ENCODE measurements at regions not wholly inside any gene's neighbourhood (a gene's known extent, or its start where the extent isn't known, plus 50 kb on each side); places are given as distances from the start of the nearest gene placed in this dataset.

DNA sequence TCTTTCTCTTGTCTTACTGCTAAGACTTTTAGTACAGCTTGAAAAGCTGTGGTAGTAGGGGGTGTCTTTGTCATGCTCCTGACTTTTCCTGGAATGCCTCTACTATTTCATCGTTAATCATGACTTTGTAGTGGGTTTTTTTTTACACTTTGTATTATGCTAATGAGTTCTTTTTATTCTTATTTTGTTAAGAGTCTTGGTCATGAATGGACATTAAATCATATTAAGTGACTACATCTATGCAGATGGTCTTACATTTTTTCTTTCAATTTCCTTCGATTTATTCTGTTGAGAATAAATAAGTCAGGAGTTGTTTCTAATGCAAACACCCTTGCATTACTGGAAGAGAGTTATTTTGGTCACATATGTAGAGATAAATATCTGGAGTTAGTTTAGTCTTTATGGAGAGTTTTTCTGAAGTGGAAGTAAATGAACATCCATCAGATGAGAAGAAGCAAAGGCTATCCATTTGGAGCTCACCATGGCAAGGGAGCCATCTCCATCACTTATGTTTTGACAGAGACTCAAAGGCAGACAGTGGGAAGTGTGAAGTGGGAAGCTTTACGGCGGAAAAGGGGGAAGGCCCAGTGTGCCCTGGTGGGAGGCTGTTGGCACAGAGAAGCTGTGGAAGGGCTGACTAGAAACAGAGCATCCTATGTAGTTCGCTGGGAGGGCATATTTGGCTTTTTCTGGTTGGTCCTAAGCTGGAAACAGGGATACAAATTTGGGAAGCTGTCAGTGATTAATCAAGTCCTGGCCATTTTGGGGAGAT lies 73.1 kb upstream of the PRR23E start:
- H3K4me3 ChIP-seq (ENCODE audit: low read depth, low read length), result no peak overlapping the region
- TF ChIP-seq, protein P1, sequence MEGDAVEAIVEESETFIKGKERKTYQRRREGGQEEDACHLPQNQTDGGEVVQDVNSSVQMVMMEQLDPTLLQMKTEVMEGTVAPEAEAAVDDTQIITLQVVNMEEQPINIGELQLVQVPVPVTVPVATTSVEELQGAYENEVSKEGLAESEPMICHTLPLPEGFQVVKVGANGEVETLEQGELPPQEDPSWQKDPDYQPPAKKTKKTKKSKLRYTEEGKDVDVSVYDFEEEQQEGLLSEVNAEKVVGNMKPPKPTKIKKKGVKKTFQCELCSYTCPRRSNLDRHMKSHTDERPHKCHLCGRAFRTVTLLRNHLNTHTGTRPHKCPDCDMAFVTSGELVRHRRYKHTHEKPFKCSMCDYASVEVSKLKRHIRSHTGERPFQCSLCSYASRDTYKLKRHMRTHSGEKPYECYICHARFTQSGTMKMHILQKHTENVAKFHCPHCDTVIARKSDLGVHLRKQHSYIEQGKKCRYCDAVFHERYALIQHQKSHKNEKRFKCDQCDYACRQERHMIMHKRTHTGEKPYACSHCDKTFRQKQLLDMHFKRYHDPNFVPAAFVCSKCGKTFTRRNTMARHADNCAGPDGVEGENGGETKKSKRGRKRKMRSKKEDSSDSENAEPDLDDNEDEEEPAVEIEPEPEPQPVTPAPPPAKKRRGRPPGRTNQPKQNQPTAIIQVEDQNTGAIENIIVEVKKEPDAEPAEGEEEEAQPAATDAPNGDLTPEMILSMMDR (conservative IDR thresholded peaks at IDR 0.05; ENCODE audit: low read depth, low read length), result no peak
- no peak for DNase-seq (ENCODE audit: low read depth)

DNA sequence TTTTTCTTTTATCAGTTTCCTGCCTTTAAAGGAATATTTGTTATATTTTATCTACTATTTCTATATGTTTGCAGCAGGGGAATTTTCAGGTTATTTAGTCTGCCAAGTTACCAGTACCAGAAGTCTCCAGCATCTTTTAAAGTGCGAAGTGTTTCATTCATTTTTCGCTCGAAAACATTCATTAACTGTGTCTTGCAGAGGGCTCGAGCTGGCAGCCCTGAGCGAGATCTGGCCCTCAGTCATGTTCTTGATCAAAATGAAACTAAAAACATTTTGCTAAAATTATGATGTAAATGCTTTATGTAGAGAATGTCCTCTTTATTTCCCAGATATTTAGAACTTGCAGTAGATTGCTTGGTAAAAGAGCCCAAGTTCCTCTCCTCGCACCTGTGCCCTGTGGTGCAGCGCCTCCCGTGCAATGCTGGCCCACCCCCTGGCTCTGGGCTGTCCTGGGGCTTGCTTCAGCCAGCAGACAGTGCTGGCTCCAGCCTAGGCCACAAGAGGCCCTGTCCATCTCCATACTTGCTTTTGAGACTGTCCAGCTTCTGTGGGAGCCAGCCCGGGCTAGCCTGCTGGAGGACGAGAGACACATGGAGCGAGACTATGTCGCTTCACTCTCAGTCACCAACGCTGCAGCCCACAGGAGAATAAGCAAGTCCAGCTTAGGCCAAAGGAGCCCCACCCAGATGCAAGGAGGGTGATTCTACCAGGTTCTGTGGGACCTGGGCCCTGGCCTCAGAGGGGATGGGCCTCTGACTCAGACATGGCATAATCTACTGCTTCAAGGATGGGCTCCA lies 71.9 kb upstream of the PRR23E start:
- H3K4me3 ChIP-seq (ENCODE audit: low read depth, low read length), result no peak overlapping the region
- TF ChIP-seq, protein P1 (conservative IDR thresholded peaks at IDR 0.05; ENCODE audit: low read depth, low read length), result no peak
- DNase-seq (ENCODE audit: low read depth), result no peak

DNA sequence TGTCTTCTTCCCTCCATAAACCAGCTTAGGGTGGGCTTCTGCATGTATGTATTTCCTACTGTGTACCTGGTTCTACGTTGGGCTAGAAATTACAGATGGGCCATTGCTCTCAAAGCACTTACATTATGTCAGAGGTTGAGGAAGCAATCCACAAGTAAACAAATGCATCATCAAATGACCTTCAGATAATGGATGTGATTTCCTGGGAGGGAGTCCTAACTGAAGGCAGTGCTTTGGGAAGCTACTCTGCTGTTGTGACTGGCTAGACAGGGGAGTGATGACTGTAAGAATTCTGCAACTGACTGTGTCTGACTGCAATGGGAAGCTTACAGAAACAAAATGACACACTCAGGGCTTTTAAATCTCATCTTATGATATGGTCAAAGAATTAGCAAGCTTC lies 71.0 kb upstream of the PRR23E start:
- no peak for DNase-seq (ENCODE audit: low read depth)
- TF ChIP-seq, protein P1 (conservative IDR thresholded peaks at IDR 0.05; ENCODE audit: low read depth, low read length), result no peak
- H3K4me3 ChIP-seq (ENCODE audit: low read depth, low read length), result no peak overlapping the region

DNA sequence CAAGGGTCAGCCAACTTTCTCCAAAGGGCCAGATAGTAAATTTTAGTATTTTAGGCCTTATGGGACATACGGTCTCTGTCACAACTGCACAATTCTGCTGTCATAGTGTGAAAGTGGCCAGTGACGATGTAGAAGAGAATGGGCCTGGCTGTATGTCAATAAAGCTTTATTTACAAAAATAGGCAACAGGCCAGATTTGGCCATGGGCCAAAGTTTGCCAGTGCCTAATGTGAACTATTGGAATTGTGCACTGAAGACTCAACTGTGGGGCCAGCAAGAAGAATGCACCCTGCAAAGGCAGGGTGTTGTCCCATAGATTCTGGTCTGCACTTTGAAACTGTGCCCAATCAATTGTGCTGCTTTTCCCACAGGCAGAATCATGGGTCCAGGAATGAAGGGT lies 69.4 kb upstream of the PRR23E start:
- DNase-seq (ENCODE audit: low read depth), result no peak
- TF ChIP-seq, protein P1 (conservative IDR thresholded peaks at IDR 0.05; ENCODE audit: low read depth, low read length), result no peak
- no peak overlapping the region for H3K4me3 ChIP-seq (ENCODE audit: low read depth, low read length)

DNA sequence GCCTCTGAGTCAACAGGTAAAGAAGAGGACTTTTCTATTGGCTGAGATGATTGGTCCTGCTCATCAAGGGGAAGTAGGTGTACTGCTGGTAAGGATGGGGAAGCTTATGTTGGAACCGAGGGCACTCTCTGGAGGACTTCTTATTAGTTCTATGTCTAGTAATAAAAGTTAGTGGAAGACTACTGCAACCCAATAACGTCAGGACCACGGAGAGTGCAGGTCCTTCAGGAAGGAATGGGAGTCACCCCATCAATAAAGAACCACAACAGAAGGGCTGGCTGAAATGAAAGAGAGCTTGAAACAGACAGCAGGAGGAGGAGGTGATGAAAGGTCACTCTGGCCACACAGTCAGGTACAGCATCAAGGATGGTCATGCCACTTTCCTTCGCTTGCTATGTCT lies 68.8 kb upstream of the PRR23E start:
- no peak for DNase-seq (ENCODE audit: low read depth)
- TF ChIP-seq, protein P1 (conservative IDR thresholded peaks at IDR 0.05; ENCODE audit: low read depth, low read length), result no peak
- no peak overlapping the region for H3K4me3 ChIP-seq (ENCODE audit: low read depth, low read length)

DNA sequence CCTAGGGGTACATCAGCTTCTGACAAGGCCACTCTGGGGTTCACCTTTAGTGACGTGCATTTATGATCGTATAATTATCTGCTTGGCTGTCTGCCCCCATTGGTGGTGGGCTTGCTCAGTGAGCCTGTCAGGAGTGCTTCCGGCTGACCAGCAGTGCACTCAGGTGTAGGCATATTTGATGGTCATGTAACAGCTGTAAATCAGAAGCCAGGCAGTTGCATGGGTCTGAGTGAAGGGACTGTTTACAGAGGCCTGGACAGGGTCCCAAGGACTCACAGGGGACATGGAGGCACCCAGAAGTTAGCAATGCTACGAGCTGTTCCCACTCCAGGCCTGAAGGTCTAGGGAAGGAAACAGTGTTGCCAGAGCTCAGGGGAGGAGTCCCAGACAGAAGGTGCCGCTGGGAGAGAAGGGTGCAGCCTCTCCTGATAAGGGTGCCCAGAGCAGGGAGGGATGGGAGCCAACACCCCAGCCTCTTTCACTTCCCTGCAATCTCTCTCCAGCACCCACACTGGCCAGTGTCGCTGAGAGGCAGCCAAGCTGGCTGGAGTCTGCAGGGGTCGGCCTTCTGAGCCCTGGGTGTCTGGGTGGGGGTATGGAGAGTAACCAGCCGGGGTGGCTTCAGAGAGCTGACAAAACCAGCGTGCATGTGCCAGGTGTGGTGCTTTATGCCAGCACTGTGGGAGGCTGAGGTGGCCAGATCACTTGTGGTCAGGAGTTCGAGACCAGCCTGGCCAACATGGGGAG lies 61.3 kb upstream of the PRR23E start:
- TF ChIP-seq, protein P1 (conservative IDR thresholded peaks at IDR 0.05; ENCODE audit: low read depth, low read length), result no peak
- no peak overlapping the region for H3K4me3 ChIP-seq (ENCODE audit: low read depth, low read length)
- no peak for DNase-seq (ENCODE audit: low read depth)
